HG03432 (cell line): ENCODE measurements at regions not wholly inside any gene's neighbourhood (a gene's known extent, or its start where the extent isn't known, plus 50 kb on each side); places are given as distances from the start of the nearest gene placed in this dataset.

Experiments used
- ATAC-seq: cut with Tn5 transposase; IDR thresholded peaks from one replicate; pipeline ENCODE4 v1.9.1; 2021; ENCODE audit warnings: mild to moderate bottlenecking, moderate library complexity; ENCODE audit not compliant: unreplicated experiment

- no peak for ATAC-seq
Measured at GRCh38 chr15:62726461-62726860, 316.1 kb upstream of the TPM1 start.

GRCh38 chr15:62727501-62727900 is 315.0 kb upstream of the TPM1 start:
- no peak for ATAC-seq

GRCh38 chr15:62730825-62731224 is 311.7 kb upstream of the TPM1 start:
- ATAC-seq = no peak

GRCh38 chr15:62732078-62732477 is 310.5 kb upstream of the TPM1 start:
- no peak for ATAC-seq

GRCh38 chr15:62734706-62735105 is 307.8 kb upstream of the TPM1 start:
- no peak for ATAC-seq

GRCh38 chr15:62736756-62737155 is 305.8 kb upstream of the TPM1 start:
- no peak for ATAC-seq

GRCh38 chr15:62737551-62737950 is 305.0 kb upstream of the TPM1 start:
- ATAC-seq = no peak

GRCh38 chr15:62739082-62739481 is 303.5 kb upstream of the TPM1 start:
- no peak for ATAC-seq

- ATAC-seq = no peak
Measured at GRCh38 chr15:62739507-62739906, 303.0 kb upstream of the TPM1 start.

- ATAC-seq = no peak
Measured at GRCh38 chr15:62740141-62741004, 302.2 kb upstream of the TPM1 start.

- no peak for ATAC-seq
Measured at GRCh38 chr15:62741106-62741505, 301.4 kb upstream of the TPM1 start.

- ATAC-seq = no peak
Measured at GRCh38 chr15:62742409-62743171, 300.0 kb upstream of the TPM1 start.

- ATAC-seq = no peak
Measured at GRCh38 chr15:62745621-62746225, 296.8 kb upstream of the TPM1 start.

- no peak for ATAC-seq
Measured at GRCh38 chr15:62748196-62748595, 294.4 kb upstream of the TPM1 start.

- no peak for ATAC-seq
Measured at GRCh38 chr15:62749036-62749815, 293.3 kb upstream of the TPM1 start.

- ATAC-seq = no peak
Measured at GRCh38 chr15:62750471-62750870, 292.1 kb upstream of the TPM1 start.

GRCh38 chr15:62752657-62753517 is 289.7 kb upstream of the TPM1 start:
- no peak for ATAC-seq

- ATAC-seq = no peak
Measured at GRCh38 chr15:62753518-62754221, 288.9 kb upstream of the TPM1 start.

GRCh38 chr15:62756326-62756994 is 286.1 kb upstream of the TPM1 start:
- no peak for ATAC-seq
